GM19467 (cell line): ENCODE measurements at regions not wholly inside any gene's neighbourhood (a gene's known extent, or its start where the extent isn't known, plus 50 kb on each side); places are given as distances from the start of the nearest gene placed in this dataset.
"Not testable (repeated sequence)": the region's sequence is repeated elsewhere in the genome, so short reads cannot be mapped to it uniquely, and the experiment has no call there.

Experiments used
- ATAC-seq: cut with Tn5 transposase; IDR thresholded peaks from one replicate; pipeline ENCODE4 v1.9.1; 2021; ENCODE audit warnings: mild to moderate bottlenecking, moderate library complexity; ENCODE audit not compliant: unreplicated experiment

DNA sequence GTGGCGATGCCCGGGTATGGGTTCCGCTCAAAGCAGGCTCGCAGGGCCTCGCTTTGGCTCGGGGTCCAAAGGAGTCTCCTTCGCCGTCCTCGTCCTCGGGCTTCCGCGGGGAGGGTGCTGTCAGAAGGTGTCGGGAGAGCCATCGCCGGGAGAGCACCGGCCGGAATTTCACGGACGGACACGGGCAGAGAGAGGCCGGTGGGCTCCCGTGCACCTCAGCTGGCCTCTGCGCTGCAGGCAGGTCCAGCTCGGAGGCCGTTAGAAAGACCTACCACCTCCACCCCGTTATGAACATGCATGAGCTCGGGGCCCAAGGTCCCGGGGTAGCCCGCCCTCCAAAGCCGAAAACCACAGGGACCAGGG, 1846.0 kb upstream of the DEFB115 start:
- ATAC-seq, result not testable (repeated sequence)

DNA sequence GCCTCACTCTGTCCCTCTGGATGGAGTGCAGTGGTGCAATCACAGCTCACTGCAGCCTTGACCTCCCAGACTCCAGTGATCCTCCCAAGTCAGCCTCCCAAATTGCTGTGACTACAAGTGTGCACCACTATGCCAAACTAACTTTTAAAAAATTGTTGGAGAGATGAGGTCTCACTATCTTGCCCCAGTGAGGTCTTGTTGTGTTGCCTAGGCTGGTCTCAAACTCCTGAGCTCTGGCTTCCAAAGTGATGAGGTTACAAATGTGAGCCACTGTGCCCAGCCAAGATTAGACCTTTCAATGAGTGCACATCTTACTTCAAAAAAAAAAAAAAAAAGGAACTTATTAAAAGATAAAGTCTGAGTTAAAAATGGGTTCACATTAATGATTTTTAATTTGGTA, 1838.1 kb upstream of the DEFB115 start:
- no peak for ATAC-seq

DNA sequence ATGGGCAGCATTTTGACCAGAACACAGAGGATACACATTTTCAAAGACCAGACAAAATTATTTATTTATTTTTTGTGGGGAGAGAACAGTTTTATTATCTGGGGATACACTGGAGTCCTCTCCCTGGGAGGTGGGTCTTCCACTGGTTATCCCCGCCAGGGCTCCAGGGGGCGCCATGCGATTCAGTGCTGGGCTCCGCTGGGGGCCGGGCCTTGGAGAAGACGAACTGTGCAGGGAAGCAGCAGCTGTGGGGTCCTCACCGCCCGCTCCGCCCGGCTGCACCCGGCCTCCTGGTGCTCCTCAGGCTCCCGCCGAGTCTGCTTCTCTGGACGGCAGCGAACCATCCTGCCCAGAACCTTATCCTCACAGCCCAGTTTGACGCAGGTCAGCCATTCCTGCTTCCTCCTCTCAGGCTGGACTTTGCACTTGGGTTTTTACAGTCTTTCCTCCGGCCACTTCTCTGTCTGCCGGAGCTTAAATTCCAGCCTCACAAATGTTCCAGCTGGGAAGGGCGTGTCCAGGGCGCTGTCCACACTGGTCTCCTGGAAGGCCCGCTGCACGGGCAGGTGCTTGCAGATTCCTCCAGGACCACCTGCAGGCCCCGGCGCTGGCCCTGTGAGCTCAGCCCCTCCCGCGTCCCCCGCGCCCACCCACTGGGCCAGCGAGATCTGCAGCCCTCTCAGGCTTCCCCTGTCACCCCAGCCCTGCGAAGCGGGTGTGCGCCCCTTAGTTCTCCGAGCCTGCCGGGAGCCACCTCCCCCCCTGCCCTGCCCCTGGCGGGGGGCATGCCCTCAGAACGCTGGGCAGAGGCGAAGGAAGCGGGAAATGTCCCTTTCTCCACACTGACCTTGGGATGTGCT, 1830.0 kb upstream of the DEFB115 start:
- ATAC-seq, result no peak

DNA sequence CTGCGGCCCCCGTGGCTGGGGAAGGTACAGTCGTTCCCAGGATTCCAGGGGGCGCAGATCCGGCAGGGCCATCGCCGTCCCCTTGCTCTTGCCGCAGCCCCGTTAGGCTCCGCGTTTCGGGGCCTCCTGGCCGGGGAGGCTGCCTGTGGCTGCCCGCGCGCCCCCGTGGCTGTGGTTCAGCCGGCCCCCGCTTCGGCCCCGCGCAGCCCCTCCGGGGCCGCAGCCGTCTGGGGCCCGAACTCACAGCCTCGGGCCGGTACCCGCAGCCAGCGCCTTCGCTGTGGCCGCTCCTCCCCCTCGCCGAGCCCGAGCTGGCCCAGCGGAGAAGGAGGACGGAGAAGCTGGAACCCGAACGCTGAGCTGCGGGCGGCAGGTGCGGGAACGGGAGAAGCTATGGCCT, 1826.9 kb upstream of the DEFB115 start:
- no peak for ATAC-seq

DNA sequence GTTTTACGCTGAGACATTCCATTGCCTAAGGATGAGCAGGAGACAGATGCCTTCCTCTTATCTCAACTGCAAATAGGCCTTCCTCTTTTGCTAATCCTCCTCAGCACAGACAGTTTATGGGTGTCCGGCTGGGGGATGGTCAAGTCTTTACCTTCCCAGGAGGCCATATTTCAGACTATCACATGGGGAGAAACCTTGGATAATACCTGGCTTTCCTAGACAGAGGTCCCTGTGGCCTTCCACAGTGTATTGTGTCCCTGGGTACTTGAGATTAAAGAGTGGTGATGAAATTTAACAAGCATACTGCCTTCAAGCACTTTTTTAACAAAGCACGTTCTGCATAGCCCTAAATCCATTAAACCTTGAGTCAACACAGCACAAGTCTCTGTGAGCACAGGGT, 1816.7 kb upstream of the DEFB115 start:
- ATAC-seq, result not testable (repeated sequence)

DNA sequence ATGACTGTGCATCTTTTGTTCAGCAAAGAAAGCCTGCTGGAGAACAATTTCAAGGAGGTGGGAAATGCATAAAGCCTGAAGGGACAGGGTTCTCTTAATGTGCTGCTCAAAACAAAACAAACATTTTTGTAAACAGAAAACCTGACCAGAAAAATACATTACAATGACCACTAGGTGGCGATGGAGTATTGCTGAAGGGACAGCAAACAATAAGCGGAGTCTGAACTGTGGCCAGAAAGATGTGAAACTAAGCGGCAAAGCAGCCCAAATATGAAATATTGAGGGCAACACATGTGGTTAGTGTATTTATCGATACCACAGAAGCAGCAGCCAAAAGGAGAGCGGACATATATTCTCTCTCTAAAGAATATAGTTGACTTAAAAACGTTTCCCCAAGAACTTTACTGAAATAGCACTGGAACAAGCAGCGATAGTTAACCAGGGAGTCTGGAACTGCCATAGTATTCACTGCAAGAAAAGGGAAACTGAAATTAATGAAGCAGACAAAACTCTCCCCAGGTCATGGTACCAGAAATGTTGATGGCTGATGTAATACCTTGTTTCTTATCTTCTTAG, 1814.2 kb upstream of the DEFB115 start:
- not testable (repeated sequence) for ATAC-seq

DNA sequence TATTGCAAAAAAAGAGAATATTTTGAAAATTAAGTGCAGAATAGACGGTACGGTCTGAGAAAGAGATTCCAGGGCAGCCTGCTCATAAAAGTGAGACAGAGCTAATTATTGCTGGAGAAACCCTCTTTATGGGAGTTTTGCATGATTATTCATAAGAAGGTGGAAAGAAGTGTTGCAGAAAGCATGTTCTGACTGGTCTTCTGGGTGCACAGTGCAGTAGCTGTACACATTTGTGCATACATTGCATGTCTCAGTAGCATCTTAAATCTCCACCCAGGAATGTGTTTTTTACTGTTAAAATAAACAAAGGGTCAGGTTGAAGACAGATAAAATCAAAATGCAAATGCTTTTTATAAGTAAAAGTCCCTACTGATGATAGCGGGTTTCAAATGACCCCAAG, 1813.6 kb upstream of the DEFB115 start:
- no peak for ATAC-seq

DNA sequence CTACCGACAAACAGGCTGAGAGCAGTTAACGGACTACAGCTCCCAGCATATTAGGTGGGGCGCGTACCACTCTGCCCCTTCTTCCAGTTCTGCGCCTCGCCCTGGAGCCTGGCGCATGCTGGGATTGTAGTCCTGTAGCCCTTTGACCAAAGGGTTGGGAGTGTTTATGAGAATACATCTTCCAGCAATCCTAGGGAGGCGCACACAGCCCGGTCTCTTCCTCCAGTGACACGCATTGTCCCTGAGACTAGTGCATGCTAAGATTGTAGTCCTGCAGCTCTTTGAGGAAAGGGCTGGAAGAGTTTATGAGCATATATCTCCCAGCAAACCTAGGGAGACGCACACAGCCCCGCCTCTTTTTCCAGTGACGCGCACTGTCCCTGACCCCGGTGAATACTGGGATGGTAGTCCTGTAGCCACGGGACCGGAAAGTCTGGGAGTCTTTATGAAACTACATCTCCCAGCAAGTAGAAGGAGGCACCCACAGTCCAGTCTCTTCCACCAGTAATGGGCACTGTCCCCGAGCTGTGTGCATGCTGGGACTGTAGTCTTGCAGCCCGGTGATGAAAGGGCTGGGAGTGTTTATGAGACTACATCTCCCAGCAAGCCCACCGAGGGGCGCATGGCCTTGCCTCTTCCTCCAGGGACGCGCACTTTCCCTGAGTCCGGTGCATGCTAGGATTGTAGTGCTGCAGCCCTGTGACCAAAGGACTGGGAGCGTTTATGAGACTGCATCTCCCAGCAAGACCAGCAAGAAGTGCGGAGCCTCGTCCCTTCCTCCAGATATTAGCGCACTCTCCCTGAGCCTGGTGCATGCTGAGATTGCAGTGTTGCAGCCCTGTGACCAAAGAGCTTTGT, 1812.2 kb upstream of the DEFB115 start:
- ATAC-seq, result peak; percentile 90

DNA sequence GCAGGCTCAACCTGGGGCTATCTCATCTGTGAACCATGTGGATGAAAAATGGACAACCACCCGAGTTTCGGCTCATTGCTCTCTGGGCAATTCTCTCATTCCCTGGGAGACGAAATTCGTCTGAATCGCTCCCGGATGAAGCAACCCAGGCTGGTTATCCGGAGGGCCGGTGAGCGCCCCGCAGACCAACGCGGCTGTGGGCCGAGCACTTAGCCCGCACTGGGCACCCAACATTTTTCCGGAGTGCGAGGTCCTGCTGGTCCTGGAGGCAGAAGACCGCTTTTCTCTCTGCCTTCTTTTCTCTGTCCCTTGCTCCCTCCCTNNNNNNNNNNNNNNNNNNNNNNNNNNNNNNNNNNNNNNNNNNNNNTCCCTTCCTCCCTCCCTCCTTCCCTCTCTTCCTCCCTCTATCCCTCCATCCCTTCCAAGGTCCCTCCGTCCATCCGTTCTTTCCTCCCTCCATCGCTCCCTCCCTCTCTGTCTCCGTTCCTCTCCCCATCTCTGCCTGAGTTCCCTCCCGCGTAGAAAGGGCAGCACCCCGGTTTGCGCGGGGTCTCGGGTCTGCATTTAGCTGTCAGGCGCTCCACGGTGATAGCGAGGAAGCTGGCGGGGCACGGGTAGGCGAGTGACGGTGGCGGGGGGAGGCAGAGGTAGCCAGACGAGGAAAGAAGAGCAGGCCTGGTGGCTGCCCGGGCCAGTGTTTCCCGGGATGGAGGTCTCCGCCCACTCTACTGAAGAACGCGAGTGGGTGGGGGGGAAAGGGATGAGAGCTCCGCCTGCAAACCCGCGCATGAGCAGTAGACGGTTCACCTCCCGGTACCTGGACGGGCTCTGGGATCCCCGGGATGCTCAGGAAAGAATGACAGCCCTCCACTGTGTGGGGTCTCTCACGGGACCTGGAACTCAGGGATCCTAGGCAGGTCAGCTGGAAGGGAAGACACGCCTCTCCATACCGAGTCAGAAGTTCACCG, 1809.7 kb upstream of the DEFB115 start:
- not testable (repeated sequence) for ATAC-seq

DNA sequence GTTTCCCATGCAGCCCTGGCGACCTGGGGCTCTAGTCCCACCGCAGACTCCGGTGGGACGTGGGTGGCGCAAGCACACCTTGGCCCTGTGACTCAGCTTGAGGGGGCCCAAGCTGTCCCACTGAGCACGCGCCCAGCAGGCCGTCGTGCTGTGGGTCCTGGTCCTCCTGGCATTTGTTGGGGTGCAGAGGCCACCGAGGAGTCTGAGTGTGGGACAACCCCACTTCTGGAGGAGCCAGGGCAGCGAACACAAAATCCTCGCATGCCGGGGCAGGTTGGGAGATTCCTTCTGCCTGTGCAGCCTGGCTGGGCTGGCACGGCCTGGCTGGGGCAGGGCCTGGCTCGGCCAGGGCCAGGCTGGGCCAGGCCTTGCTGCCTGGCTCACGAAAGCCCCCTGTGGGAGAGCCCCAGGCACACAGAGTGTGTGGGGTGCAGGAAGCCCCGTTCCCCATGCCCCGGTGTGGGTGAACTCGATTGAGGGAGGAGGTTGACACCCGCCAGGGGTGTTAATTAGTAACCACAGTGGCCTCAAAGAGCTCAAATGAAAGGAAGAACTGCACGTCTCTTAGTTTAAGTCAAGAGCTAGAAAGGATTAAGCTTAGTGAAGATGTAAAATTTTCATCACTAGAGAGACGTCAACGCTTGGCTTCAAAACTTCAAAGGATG, 1808.5 kb upstream of the DEFB115 start:
- ATAC-seq, result no peak

DNA sequence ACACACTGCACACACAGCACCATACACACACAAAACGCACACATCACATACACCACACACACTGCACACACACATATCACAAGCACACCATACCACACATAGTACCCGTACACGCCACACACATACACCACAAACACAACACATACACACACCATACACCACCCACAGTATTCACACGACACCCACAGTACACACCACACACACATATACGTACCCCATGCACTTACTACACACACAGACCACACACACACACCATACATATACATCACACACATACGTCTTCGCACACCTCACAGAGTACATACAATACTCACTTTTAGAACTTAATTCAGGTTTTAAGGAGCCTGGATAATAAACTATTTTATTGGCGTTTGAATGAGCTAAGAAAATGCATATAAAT, 1805.3 kb upstream of the DEFB115 start:
- no peak for ATAC-seq

DNA sequence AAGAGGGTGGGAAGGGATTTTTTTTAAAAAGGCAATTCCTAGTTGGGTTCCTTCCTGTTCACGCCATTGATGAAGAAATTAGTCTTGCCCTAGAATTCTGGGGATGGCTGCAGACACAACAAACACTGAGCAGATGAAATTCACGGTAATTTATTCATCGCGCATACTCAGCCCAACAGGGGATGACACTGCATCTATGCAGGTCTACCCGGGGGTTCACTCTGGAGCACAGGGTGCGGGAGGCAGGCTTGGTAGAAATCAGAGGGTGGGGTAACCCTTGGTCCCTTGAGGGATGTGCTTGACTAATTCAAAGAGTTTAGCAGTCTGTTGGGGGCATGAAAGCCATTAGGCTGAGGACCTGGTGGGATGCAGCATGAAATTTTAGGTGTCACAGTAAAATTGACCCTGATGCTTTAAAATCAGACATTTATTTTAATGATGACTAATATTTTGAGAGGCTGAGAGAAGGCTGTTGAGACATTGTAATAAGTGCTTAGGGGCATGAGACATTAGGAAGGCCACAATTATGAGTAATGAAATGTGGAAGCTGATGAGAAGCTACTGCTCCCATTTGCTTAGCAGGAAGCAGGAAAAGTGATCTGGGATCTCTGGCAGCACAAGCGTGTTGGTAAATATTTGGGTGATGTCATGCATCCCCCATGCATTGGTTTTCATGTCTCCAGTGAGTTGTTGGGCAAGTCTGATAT, 1800.3 kb upstream of the DEFB115 start:
- not testable (repeated sequence) for ATAC-seq

DNA sequence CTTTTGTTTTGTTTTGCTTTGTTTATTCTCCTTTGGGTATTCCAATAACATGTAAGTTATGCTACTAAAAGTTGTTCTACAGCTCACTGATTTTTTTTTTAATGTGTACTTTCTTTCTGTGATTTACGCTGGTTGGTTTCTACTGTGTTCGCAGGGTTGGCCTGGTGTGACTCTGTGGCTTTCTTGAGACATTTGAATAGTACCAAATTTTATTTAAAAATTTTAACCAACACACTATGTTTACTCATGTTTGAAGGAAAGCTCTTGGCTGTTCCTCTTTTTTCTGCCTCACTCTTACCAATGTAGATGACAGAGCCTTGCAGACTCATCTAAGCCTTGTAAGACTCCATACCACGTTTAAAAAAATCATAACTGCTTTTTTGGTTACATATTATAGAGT, 1784.9 kb upstream of the DEFB115 start:
- no peak for ATAC-seq

DNA sequence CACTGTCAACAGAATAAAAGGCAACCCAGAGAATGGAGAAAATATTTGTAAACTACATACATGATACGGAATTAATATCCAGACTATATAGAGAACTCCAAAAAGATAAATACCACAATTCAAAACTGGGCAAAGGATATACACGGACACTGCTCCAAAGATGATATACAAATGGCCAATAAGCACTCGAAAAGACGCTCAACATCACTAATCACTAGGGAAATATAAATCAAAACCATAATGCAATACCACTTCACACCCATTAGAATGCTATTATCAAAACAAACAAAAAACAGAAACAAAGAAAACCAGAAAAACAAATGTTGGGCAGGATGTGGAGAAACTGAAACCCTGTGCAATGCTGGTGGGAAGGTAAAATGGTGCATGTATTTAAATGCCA, 1764.6 kb upstream of the DEFB115 start:
- ATAC-seq, result not testable (repeated sequence)

DNA sequence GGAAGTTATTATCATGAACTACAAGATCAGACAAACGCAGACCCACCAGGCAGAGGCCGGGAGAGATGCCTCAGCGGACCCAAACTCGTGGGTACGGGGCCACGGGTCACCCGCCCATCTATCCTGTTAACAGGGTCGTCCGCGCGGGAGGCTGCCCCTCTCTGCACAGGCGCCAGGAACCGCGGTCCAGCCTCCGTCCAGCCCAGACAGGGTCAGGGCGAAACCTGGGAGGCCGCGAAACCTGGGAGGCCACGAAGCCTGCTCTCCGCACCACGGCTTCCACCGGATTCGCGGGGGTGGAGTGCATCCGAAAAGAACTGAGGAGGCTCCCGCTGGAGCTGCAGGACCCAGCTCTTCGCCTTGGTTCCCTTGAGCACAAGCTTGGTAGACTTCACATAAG, 1760.7 kb upstream of the DEFB115 start:
- ATAC-seq, result not testable (repeated sequence)

DNA sequence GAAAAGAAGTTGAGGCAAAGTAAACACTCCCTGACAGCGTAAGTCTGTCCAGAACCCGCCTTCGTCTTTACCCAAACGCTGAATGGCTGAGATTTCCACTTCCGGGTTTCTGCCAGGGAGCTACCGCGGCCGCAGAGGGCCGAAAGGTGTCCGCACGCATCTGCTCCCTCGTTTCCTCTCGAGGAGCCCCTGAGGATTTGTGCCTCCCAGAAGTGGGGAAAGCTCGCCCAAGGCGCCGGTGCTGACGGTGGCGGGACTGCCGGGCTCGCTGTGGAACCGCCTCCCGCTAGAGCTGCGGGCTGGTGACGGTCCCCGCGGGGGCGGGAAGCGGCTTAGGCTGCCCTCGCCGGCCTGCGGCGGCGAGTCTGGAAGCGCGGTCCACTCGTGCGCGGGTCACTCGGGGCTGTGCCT, 1760.2 kb upstream of the DEFB115 start:
- ATAC-seq, result peak; percentile 67

DNA sequence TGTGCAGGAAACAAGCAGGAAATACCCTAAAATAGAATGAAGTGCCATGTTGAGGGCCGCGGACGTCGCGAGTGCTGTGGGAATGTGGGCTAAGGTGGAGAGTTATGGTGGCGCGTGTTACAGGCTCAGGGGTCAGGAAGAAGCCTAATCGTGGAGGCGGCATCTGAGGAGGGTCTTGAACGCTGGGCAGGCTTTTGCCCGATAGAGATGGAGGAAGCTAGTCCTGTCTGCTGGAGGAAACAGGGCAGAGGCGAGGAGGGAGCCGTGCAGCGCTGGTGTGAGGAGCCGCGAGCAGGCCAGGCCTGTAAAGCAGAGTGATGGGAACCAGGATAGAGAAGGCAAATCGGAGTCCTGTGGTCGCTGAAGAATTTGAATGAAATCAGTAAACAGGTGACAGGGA, 1759.8 kb upstream of the DEFB115 start:
- not testable (repeated sequence) for ATAC-seq

DNA sequence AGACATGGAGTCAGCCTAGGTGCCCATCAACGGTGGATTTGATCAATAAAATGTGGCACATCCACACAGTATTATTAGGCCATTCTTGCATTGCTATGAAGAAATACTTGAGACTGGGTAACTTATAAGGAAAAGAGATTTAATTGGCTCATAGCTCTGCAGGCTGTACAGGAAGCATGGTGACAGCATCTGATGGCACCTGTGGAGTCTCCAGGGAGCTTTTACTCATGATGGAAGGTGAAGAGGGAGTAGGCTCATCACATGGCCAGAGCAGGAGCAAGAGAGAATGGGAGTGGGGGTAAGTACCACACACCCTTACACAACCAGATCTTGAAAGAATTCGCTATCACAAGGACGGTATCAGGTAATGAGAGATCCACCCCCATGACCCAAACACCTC, 1756.7 kb upstream of the DEFB115 start:
- not testable (repeated sequence) for ATAC-seq

DNA sequence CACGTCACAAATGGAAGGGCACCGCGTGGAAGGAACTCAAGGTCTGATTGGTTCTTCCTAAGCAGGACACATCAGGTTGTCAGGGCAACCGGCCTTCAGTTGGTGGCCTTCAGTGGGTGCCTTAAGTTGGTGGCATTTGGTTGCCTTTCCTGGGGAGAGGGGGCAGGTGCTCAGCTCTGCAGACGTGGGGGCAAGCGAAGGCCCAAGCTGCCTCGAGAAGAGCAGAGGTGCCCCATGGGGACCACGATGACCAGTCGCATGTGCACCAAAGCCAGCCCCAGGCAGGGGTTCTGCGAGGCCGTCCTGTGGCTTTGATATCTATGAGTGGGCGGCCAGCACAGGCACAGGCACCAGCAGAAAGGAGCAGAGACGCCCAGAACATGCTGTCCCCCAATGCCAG, 1742.8 kb upstream of the DEFB115 start:
- not testable (repeated sequence) for ATAC-seq
